ENCODE measurements at regions not wholly inside any gene's neighbourhood (a gene's known extent, or its start where the extent isn't known, plus 50 kb on each side); places are given as distances from the start of the nearest gene placed in this dataset.

GRCh38 chr3:80014576-80014975, 246.8 kb upstream of the ROBO1 start:
- no peaks in the 10 kb centered on the region for H3K27me3 ChIP-seq
- no peaks in the 10 kb centered on the region for H3K9me3 ChIP-seq
- intact Hi-C loops (cut with DNase I) = no loop called here
- no peak for DNase-seq
- H3K36me3 ChIP-seq = no peaks in the 10 kb centered on the region
- TF ChIP-seq, protein P1, sequence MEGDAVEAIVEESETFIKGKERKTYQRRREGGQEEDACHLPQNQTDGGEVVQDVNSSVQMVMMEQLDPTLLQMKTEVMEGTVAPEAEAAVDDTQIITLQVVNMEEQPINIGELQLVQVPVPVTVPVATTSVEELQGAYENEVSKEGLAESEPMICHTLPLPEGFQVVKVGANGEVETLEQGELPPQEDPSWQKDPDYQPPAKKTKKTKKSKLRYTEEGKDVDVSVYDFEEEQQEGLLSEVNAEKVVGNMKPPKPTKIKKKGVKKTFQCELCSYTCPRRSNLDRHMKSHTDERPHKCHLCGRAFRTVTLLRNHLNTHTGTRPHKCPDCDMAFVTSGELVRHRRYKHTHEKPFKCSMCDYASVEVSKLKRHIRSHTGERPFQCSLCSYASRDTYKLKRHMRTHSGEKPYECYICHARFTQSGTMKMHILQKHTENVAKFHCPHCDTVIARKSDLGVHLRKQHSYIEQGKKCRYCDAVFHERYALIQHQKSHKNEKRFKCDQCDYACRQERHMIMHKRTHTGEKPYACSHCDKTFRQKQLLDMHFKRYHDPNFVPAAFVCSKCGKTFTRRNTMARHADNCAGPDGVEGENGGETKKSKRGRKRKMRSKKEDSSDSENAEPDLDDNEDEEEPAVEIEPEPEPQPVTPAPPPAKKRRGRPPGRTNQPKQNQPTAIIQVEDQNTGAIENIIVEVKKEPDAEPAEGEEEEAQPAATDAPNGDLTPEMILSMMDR (IDR thresholded peaks at IDR 0.05) = no peak
- H3K4me3 ChIP-seq = no peak overlapping the region
- ATAC-seq = no peak
- no peak overlapping the region for H3K27ac ChIP-seq
- H3K4me1 ChIP-seq = no peaks in the 10 kb centered on the region

DNA sequence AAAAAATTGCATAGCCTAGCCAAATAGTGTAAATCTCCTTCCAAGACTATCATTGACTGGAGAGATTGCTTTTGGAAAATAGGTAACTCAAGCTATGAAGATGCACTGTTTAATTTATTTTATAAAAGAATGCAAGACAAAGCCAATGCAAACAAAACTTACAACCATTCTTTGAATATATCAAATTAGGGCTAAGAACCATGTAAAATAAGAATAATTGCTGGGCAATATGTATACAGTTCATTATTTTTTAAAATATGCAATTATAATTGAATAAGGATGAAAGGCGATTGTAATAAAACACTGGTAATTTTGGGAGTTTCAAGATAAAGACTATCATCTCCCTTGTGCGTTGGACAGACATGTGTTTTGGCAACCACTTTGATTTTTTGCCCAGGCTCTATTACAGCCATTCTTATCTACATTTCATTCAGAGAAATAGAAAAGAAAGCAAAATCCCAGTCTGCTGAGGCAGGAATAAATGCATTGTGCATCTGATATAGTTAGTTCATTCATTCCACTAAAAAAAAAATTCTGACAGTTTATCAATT, 242.3 kb upstream of the ROBO1 start:
- Histone ChIP-seq H3K36me3 (no peaks in the 10 kb centered on the region), H3K4me3 (no peak overlapping the region), H3K27me3 (no peaks in the 10 kb centered on the region), H3K9me3 (no peaks in the 10 kb centered on the region), H3K4me1 (no peaks in the 10 kb centered on the region), H3K27ac (no peak overlapping the region)
- DNase-seq (peak in 1 of 4 donors; percentile 8), ATAC-seq (no peak)
- intact Hi-C loops (cut with DNase I) = no loop called here
- TF ChIP-seq, protein P1 (IDR thresholded peaks at IDR 0.05) = no peak

DNA sequence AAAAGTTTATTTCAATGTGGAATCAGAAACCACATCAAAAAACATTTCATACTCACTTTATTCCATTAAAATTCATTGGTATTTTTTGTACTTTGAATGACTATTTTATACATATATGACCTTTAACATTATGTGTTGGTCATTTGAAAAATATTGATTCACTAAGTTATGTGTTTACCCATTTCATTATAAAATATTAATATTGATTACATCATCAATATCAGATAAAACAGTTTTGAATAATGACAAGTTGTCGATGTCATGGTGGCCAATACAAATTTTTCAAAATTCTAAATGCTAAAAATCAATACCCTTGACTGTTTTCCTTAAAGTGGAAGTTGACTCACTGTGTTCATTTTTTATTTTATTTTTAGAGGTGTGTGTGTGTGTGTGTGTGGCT, 239.7 kb upstream of the ROBO1 start:
- H3K4me3 ChIP-seq = no peak overlapping the region
- DNase-seq = no peak
- no peaks in the 10 kb centered on the region for H3K27me3 ChIP-seq
- no peak overlapping the region for H3K27ac ChIP-seq
- H3K4me1 ChIP-seq = no peaks in the 10 kb centered on the region
- intact Hi-C loops (cut with DNase I) = no loop called here
- no peaks in the 10 kb centered on the region for H3K36me3 ChIP-seq
- no peaks in the 10 kb centered on the region for H3K9me3 ChIP-seq
- TF ChIP-seq, protein P1 (IDR thresholded peaks at IDR 0.05) = no peak
- no peak for ATAC-seq

DNA sequence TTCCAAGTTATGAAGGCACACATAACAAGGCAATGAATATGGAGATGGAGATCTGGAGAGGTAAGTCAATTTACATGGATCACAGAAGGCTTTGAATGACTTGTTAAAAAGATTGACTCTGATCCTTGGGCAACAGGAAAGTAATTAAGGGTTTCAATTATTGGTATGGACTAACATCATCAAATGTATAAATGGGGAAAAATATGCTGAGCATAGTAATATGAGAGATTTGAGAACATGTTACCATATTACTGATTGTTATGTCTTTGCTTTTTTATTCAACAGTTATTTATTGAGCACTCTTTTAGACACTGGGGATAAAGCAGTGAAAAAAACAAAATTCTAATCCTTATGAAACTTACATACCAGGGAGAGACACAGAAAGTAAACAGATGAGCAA, 238.5 kb upstream of the ROBO1 start:
- Histone ChIP-seq H3K4me1 (no peaks in the 10 kb centered on the region), H3K4me3 (no peak overlapping the region), H3K36me3 (no peaks in the 10 kb centered on the region), H3K9me3 (no peaks in the 10 kb centered on the region), H3K27ac (no peak overlapping the region), H3K27me3 (no peaks in the 10 kb centered on the region)
- DNase-seq = no peak
- intact Hi-C loops (cut with DNase I) = no loop called here
- ATAC-seq = no peak
- TF ChIP-seq, protein P1 (IDR thresholded peaks at IDR 0.05) = no peak

- no peak for ATAC-seq
- TF ChIP-seq, protein P1 (IDR thresholded peaks at IDR 0.05) = no peak
- no peak overlapping the region for H3K4me3 ChIP-seq
- no peaks in the 10 kb centered on the region for H3K27me3 ChIP-seq
- H3K4me1 ChIP-seq = no peaks in the 10 kb centered on the region
- H3K27ac ChIP-seq = no peak overlapping the region
- no peaks in the 10 kb centered on the region for H3K9me3 ChIP-seq
- DNase-seq = no peak
- H3K36me3 ChIP-seq = no peaks in the 10 kb centered on the region
- intact Hi-C loops (cut with DNase I) = no loop called here
Measured at GRCh38 chr3:80000022-80000421, 232.2 kb upstream of the ROBO1 start.
